ENCODE measurements at regions not wholly inside any gene's neighbourhood (a gene's known extent, or its start where the extent isn't known, plus 50 kb on each side); places are given as distances from the start of the nearest gene placed in this dataset.

- TF ChIP-seq CTCF (IDR thresholded peaks at IDR 0.05) (no peak), POLR2A (IDR thresholded peaks at IDR 0.05) (no peak)
Observed at GRCh38 chr3:13705051-13705450, 156.1 kb downstream of the FBLN2 start.
